ENCODE measurements at regions not wholly inside any gene's neighbourhood (a gene's known extent, or its start where the extent isn't known, plus 50 kb on each side); places are given as distances from the start of the nearest gene placed in this dataset.

DNA sequence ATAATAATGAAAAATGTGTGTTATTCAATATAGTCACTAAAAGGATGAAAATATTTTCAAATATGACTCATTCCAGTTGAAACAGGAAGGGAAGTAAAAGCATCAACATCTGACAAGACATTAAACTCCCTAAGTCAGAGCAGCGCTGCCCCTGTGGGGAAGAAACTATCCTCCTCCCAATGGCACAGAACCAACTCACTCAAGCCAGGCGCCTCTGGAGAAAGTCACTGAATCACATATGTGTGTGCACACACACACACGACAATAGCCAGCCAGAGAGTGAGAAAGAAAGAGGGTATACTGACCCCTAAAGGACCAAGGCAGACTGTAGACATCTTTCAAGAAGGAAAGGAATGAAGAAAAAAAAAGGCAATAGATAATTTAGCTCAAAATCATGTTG is 126.9 kb downstream of the SETD4 start:
- peak; percentile 13 for DNase-seq

GRCh38 chr21:35932232-35932911 is 128.0 kb downstream of the SETD4 start:
- DNase-seq = peak; percentile 14

- no peak for DNase-seq
These were observed 130.4 kb downstream of the SETD4 start for GRCh38 chr21:35929901-35930300.

GRCh38 chr21:35927262-35927661 is 133.1 kb downstream of the SETD4 start:
- DNase-seq = no peak

DNA sequence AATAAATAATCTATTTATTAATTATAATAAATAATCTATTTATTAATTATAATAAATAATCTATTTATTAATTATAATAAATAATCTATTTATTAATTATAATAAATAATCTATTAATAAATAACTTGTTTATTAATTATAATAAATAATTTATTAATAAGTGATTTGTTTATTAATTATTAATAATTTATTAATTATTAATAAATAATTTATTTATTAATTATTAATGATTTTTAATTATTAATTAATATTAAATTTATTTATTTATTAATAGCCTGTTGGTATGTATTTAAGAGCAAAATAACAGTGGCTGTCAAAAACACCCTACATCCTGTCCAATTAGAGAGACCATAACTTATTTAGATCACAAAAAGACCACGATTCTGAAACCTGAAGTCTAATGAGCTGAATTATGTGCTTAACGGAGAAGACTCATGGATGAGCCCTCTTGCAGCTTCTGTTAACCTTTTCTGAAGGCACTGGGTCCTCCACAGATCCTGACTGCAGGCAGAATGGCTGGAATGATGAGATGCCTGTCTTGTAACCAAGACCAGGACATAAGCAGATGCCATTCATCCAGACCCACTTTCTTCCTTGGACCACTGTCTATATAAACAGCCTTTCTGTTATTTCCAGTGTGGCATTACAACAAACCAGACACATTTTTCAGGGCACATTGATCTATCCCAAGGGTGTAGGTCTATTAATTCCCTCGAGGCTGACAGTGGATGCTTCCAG is 134.2 kb downstream of the SETD4 start:
- DNase-seq = peak; percentile 18

- DNase-seq = peak; percentile 23
These were observed 134.8 kb downstream of the SETD4 start for GRCh38 chr21:35925497-35925896.

DNA sequence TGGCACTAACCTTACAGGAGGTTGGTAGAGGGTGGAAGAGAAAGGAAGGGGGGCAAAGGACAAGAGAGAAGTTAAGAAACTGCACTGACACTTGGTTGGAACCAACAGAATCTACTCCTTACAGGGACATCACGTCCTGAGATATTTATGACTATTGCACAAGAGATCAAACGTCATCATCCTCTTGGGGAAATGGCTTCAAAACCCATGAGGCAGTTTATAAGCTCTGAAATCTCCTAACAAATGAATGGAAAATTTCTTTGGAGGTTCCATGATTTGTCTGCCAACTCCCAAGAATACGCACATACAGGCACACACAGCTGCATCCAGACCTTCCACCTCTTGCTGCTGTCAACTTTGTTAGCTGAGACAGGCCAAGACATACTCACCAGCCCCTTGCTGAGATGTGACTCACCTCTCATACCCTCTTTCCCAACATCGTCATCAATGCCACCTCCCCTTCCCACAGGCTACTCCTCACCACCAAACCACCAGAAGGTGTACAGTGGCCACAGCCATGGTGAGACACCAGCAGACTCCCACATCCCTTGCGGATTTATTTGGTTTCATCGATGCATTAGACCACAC is 135.5 kb downstream of the SETD4 start:
- no peak for DNase-seq

GRCh38 chr21:35923971-35924370 is 136.4 kb downstream of the SETD4 start:
- no peak for DNase-seq

DNA sequence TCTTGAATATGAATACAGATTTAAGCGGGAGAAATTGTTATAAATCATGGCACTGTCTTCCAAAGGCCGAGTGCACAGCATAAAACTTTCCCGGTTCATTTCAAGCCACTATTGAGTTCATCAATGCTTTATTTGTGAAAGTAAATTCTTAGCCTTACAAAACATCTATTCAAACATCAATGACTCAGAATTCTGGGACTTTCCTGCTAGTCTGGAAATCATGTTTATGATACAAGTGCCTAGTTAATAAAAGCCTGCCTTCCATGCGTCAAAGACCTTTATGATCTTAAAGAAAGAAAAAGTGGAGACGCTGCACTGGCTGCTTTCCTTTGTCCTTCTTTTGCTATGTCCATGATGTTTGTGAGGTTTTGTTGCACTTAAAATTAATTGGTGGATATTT is 137.7 kb downstream of the SETD4 start:
- no peak for DNase-seq

- no peak for DNase-seq
These were observed 138.9 kb downstream of the SETD4 start for GRCh38 chr21:35921471-35921870.

GRCh38 chr21:35920436-35920835 is 139.9 kb downstream of the SETD4 start:
- no peak for DNase-seq

DNA sequence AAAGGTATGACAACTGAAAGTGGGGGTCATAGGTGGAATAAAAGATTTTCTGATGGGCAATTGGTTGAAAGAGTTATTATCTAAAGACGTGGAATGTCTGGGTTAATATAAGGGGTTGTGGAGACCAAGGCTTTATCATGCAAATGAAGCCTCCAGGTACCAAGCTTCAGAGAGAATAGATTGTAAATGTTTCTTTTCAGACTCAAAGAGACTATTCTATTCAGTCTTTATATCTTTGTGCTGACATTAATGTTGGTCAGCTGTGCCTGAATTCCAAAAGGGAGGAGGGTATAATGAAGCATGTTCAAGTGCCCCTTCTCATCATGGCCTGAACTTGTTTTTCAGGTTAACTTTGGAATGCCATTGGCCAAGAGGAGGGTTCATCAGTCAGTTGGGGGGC is 145.3 kb downstream of the SETD4 start:
- no peak for DNase-seq

DNA sequence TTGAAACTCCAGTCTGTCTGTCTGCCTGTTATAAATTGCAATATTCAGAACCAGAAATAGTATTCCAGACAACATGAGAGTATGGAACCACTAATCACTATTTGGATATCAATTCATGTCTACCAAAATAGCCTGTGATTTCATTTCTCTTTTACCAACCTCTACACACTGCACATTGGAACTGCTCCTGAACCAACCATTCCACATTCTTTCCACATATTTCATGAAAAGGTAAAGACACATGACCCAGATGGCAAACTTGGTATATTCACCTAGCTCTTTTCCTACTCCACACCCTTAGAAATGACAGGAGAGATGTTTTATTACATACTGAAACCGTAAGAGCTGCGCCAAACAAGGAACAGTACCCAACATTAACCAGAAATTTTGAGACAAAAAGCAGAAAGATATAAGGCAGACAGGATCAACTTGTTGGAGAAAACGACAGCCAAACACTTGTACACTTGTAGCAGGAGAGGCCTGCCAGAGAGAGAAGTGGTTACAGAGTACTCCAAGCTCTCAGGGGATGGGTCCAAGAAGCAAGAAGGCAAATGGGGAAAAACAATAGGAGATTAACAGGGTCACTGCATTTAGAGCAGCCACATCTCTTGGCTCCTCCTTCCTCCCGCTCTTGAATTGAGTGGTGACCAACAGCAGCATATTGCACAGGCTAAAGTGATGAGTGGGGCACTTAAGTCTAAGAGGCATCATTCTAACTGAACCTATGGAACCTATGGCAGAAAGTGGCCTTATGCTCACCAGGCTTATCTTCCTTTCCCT is 148.7 kb downstream of the SETD4 start:
- no peak for DNase-seq

GRCh38 chr21:35909456-35910223 is 150.7 kb downstream of the SETD4 start:
- DNase-seq = no peak

DNA sequence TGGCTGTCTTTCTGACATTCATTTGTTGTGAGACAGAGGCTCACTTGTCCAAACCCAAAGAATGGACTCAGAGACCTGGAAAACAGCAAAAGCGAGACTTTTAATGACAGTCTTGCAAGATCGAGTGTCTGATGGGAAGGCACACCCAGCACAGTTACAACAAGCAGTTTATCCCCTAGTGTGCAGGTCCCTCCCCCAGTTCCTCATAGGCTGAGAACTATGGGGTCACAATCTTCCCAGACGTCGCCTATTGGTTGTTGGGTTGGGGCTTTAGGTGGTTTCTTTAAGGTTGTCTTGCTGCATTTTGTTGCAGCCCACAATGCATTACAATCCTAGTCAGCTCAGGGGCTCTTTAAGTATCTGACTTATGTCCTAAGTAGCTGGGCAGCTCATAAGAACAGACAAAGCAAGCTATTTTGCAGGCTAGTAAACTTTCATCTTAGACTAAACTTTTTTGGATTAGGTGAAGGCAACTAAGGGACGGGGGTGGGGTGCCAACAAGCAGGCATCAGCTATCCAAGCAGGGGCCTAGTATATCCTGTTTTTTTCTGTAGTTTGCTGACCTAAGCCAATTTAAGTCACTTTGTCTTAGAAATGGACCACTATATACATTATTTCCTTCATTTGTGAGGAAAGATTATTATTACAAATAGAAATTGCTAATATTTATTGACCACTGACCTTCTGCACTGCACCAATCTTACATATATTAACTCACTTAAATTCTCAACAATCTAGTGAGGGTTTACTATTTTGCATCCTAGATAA is 151.8 kb downstream of the SETD4 start:
- DNase-seq = no peak

DNA sequence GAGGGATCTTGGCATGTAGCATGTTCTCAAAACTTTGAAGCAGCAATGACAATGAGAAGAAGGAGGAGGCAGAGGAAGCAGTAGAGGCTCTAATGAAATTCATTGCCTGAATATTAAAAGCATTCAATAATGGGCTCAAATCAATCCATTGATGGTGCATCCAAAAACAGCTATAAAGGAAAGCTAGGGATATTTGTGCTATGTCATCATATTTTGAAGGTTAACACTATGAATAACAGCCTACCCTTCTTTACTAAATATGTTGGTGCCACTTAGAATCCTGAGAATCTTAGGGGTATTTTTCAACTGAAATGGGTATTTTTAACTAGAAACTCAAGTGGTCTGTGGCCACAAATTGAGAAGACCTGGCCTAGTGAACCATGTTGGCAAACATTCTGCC is 153.7 kb downstream of the SETD4 start:
- DNase-seq = no peak

DNA sequence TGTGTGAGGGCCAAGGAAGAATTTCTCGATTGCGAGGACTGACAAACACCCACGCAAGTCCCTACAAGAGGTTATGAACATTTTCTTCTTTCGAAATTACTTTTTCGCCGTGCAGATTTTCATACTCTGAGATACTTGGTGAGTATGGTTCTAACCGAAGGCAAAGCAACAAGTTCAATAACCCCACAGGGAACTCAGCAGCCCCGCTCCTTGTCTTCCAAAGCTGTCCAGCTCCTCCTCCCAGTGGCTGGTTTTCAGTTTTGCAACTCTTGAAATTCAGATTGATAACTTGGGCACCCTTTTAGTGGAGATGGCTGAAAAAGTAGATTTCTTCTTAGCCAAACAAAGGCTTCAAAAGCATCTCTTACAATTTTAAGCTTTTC is 154.4 kb downstream of the SETD4 start:
- DNase-seq = no peak

- no peak for DNase-seq
These were observed 155.0 kb downstream of the SETD4 start for GRCh38 chr21:35905096-35905962.

GRCh38 chr21:35900539-35900938 is 159.8 kb downstream of the SETD4 start:
- no peak for DNase-seq

DNA sequence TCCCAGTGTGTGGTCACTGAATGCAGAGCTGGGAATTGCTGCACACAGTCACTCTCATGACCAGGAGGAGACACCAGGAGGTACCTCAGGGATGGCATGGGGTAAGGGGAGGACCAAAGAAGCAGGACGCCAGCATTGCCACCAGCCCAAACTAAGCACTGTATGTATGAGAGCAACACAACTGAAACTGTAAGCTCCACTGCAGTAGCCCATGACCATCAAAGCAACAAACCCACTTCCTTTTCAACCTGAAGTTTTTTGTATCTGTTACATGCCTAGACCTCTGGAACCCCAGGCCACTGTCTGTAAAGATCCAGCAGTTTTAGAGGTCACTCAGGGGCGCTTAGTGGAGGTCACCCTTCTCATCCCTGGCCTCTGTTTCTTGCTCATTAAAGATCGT is 164.3 kb downstream of the SETD4 start:
- no peak for DNase-seq

DNA sequence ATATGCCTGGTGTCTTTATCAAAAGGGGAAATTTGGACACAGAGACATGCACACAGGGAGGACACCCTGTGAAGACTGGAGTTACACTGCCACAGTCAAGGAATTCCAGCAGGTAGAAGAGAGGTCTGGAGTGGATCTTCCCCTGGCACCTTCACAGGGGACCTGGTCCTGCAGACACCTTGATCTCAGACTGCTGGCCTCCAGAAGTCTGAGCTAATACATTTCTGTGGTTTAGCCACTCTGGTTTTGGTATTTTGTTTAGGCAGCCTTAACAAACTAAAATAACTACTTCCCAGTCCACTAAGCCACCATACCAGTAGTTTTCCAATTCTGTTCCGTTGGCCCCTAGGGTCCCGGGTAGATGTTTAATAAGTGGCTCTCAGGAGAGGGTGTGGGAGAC is 164.7 kb downstream of the SETD4 start:
- no peak for DNase-seq

Data from NCI-H82 (cell line).